H9 (cell line): ENCODE measurements at regions not wholly inside any gene's neighbourhood (a gene's known extent, or its start where the extent isn't known, plus 50 kb on each side); places are given as distances from the start of the nearest gene placed in this dataset.

Experiments used
- DNase-seq: peaks from one replicate; pipeline ENCODE4 v3.0.0-alpha.2; 2017
- H2AFZ ChIP-seq: one replicate; pipeline ENCODE4 v1.6.1; 2013; ENCODE audit warnings: mild to moderate bottlenecking, low read length, control low read depth, moderate library complexity
- H2AK5ac ChIP-seq: 2 replicates; pipeline ENCODE4 v1.6.1; 2013; ENCODE audit warnings: low read length, control low read depth, mixed read lengths; ENCODE audit not compliant: insufficient read length
- H2BK120ac ChIP-seq: one replicate; pipeline ENCODE4 v1.6.1; 2013; ENCODE audit warnings: low read depth, mild to moderate bottlenecking, low read length, control low read depth, inconsistent platforms; ENCODE audit not compliant: poor library complexity, severe bottlenecking
- H2BK12ac ChIP-seq: 2 replicates; pipeline ENCODE4 v1.6.1; 2013; ENCODE audit warnings: low read length, control low read depth, mixed read lengths, low read depth; ENCODE audit not compliant: insufficient read length
- H2BK15ac ChIP-seq: 2 replicates; pipeline ENCODE4 v1.6.1; 2013; ENCODE audit warnings: low read depth, low read length, control low read depth
- H2BK20ac ChIP-seq: one replicate; pipeline ENCODE4 v1.6.1; 2013; ENCODE audit warnings: low read depth, mild to moderate bottlenecking, low read length, control low read depth, inconsistent platforms; ENCODE audit not compliant: poor library complexity, severe bottlenecking
- H2BK5ac ChIP-seq: 2 replicates; pipeline ENCODE4 v1.6.1; 2013; ENCODE audit warnings: low read length, control low read depth, mixed read lengths; ENCODE audit not compliant: insufficient read length
- H3K14ac ChIP-seq: 2 replicates; pipeline ENCODE4 v1.6.1; 2013; ENCODE audit warnings: low read length, control low read depth; ENCODE audit not compliant: insufficient read depth
- H3K18ac ChIP-seq: 2 replicates; pipeline ENCODE4 v1.6.1; 2013; ENCODE audit warnings: low read depth, mild to moderate bottlenecking, mixed read lengths, low read length, control low read depth; ENCODE audit not compliant: insufficient read length
- H3K23ac ChIP-seq: 2 replicates; pipeline ENCODE4 v1.6.1; 2013; ENCODE audit warnings: low read length, control low read depth, mixed read lengths, low read depth; ENCODE audit not compliant: insufficient read length
- H3K23me2 ChIP-seq: 2 replicates; pipeline ENCODE4 v1.6.1; 2013; ENCODE audit warnings: low read depth, mild to moderate bottlenecking, mixed read lengths, low read length, control low read depth; ENCODE audit not compliant: insufficient read length, poor library complexity, severe bottlenecking
- H3K27ac ChIP-seq: 2 replicates; pipeline ENCODE4 v1.5.1; 2013; ENCODE audit warnings: low read length, control low read depth, mixed read lengths, low read depth; ENCODE audit not compliant: insufficient read length
- H3K27me3 ChIP-seq: 2 replicates; pipeline ENCODE4 v1.6.1; 2013; ENCODE audit warnings: low read length, control low read depth, inconsistent platforms; ENCODE audit not compliant: insufficient read depth
- H3K4ac ChIP-seq: 2 replicates; pipeline ENCODE4 v1.6.1; 2013; ENCODE audit warnings: low read depth, mild to moderate bottlenecking, control low read depth, inconsistent platforms, low read length, moderate library complexity
- H3K4me1 ChIP-seq: 2 replicates; pipeline ENCODE4 v1.6.1; 2013; ENCODE audit warnings: low read length, control low read depth, inconsistent platforms; ENCODE audit not compliant: insufficient read depth
- H3K4me2 ChIP-seq: 2 replicates; pipeline ENCODE4 v1.6.1; 2013; ENCODE audit warnings: low read length, control low read depth, mixed read lengths; ENCODE audit not compliant: insufficient read length, insufficient read depth
- H3K56ac ChIP-seq: 2 replicates; pipeline ENCODE4 v1.6.1; 2013; ENCODE audit warnings: low read depth, mild to moderate bottlenecking, mixed read lengths, low read length, control low read depth; ENCODE audit not compliant: insufficient read length
- H3K79me1 ChIP-seq: 2 replicates; pipeline ENCODE4 v1.6.1; 2013; ENCODE audit warnings: low read depth, mild to moderate bottlenecking, moderate library complexity, low read length, control low read depth, inconsistent platforms; ENCODE audit not compliant: insufficient read depth, poor library complexity, severe bottlenecking
- H3K79me2 ChIP-seq: 2 replicates; pipeline ENCODE4 v1.6.1; 2013; ENCODE audit warnings: low read length, control low read depth, inconsistent platforms; ENCODE audit not compliant: insufficient read depth
- H3K9ac ChIP-seq: 2 replicates; pipeline ENCODE4 v1.6.1; 2013; ENCODE audit warnings: low read length, control low read depth, mixed read lengths; ENCODE audit not compliant: insufficient read length; ENCODE audit errors: extremely low read depth
- H3K9me3 ChIP-seq: one replicate; pipeline ENCODE4 v1.6.1; 2013; ENCODE audit warnings: low read depth, low read length, inconsistent platforms; ENCODE audit not compliant: control insufficient read depth
- H3T11ph ChIP-seq: one replicate; pipeline ENCODE4 v1.6.1; 2013; ENCODE audit warnings: mild to moderate bottlenecking, low read length, control low read depth, inconsistent platforms
- H4K20me1 ChIP-seq: one replicate; pipeline ENCODE4 v1.6.1; 2013; ENCODE audit not compliant: control insufficient read depth, insufficient read length, insufficient read depth
- H4K5ac ChIP-seq: 2 replicates; pipeline ENCODE4 v1.6.1; 2013; ENCODE audit warnings: low read depth, mild to moderate bottlenecking, mixed read lengths, low read length, control low read depth; ENCODE audit not compliant: insufficient read length
- H4K8ac ChIP-seq: replicated peaks from 2 replicates; pipeline ENCODE4 v1.6.1; 2013; ENCODE audit warnings: low read length, control low read depth, mixed read lengths, low read depth; ENCODE audit not compliant: insufficient read length
- H4K91ac ChIP-seq: 2 replicates; pipeline ENCODE4 v1.6.1; 2013; ENCODE audit warnings: low read depth, mild to moderate bottlenecking, moderate library complexity, mixed read lengths, low read length, control low read depth; ENCODE audit not compliant: insufficient read length
- H3K27ac Mint-ChIP-seq, 3 experiments: 2 replicates in 2 of 3; 3 replicates in 1 of 3; pipeline ENCODE4 v1.8.0; 2020 to 2021; ENCODE audit warnings: mixed read lengths in 3 of 3, mild to moderate bottlenecking in 1 of 3, moderate library complexity in 1 of 3
- H3K27me3 Mint-ChIP-seq: 2 replicates; pipeline ENCODE4 v1.8.0; 2021; ENCODE audit warnings: low read depth, mild to moderate bottlenecking, moderate library complexity, mixed read lengths
- H3K36me3 Mint-ChIP-seq, 3 experiments: 2 replicates in 2 of 3; 3 replicates in 1 of 3; pipeline ENCODE4 v1.8.0; 2020 to 2021; ENCODE audit warnings: low read depth in 3 of 3, mixed read lengths in 3 of 3; ENCODE audit not compliant: insufficient read depth in 1 of 3
- H3K4me1 Mint-ChIP-seq, 2 experiments: 2 replicates each; pipeline ENCODE4 v1.8.0; 2020; ENCODE audit warnings: mixed read lengths in 2 of 2
- H3K4me3 Mint-ChIP-seq, 2 experiments: 2 replicates in 1 of 2; 3 replicates in 1 of 2; pipeline ENCODE4 v1.8.0; 2020 to 2021; ENCODE audit warnings: mild to moderate bottlenecking in 2 of 2, mixed read lengths in 2 of 2, moderate library complexity in 1 of 2
- H3K9me3 Mint-ChIP-seq, 2 experiments: 2 replicates in 1 of 2; 3 replicates in 1 of 2; pipeline ENCODE4 v1.8.0; 2020; ENCODE audit warnings: mild to moderate bottlenecking in 2 of 2, mixed read lengths in 2 of 2, moderate library complexity in 1 of 2
- CTCF ChIP-seq: fragments of 200-600 bp; sonication (generic); conservative IDR thresholded peaks from 3 replicates; pipeline ENCODE4 v1.8.0; 2021; ENCODE audit warnings: antibody characterized with exemption, mild to moderate bottlenecking
- WGBS: extraction: QIAGEN DNeasy Blood & Tissue Kit; methylation state at CpG from one replicate; pipeline ENCODE4 v1.1.7; 2013; ENCODE audit warnings: missing lambda C conversion rate, low lambda C conversion rate, mixed read lengths; ENCODE audit not compliant: insufficient read length; ENCODE audit errors: extremely low coverage; 5-methylcytosine and 5-hydroxymethylcytosine counted together

GRCh38 chr15:95953032-95953431 lies 377.5 kb upstream of the NR2F2 start:
- H3K4me3 Mint-ChIP-seq, result no peak overlapping the region
- Histone ChIP-seq H3K9me3 (no peaks in the 10 kb centered on the region), H3K27ac (no peak overlapping the region), H3K23me2 (no peaks in the 10 kb centered on the region), H3K4ac (no peak overlapping the region), H3K18ac (no peak overlapping the region), H3T11ph (no peak overlapping the region), H4K8ac (no peak overlapping the region), H3K9ac (no peak overlapping the region), H3K4me1 (no peaks in the 10 kb centered on the region; the same call in 1 of the 2 replicates), H3K79me1 (no peaks in the 10 kb centered on the region), H2BK12ac (no peak overlapping the region), H2AFZ (no peak overlapping the region), H3K27me3 (no peaks in the 10 kb centered on the region), H2BK120ac (no peak overlapping the region), H3K56ac (no peak overlapping the region), H3K14ac (no peak overlapping the region), H3K79me2 (no peaks in the 10 kb centered on the region), H4K5ac (no peak overlapping the region), H2AK5ac (no peak overlapping the region), H3K23ac (no peak overlapping the region), H4K20me1 (no peaks in the 10 kb centered on the region), H2BK5ac (no peak overlapping the region), H2BK15ac (no peak overlapping the region), H4K91ac (no peak overlapping the region), H2BK20ac (no peak overlapping the region), H3K4me2 (no peak overlapping the region)
- H3K27ac Mint-ChIP-seq, result no peak overlapping the region
- H3K9me3 Mint-ChIP-seq, result peaks cover 3 to 5% of the 10 kb centered on the region in 2 experiments; a peak in 3 of 5 replicates
- peaks cover 3% of the 10 kb centered on the region in 2 experiments for H3K4me1 Mint-ChIP-seq
- TF ChIP-seq CTCF, result no peak
- H3K27me3 Mint-ChIP-seq, result no peaks in the 10 kb centered on the region; the same call in 1 of the 2 replicates
- peaks cover 0 to 1% (median 0%) of the 10 kb centered on the region in 3 experiments; a peak in 2 of 7 replicates for H3K36me3 Mint-ChIP-seq
- WGBS, result no CpG with 5 or more reads among the region's 4 CpGs
- no peak for DNase-seq
